Lower leg skin (tissue), 4 donors: ENCODE measurements at regions not wholly inside any gene's neighbourhood (a gene's known extent, or its start where the extent isn't known, plus 50 kb on each side); places are given as distances from the start of the nearest gene placed in this dataset.

ENCODE experiments used
- DNase-seq, 2 donors: peaks; one replicate each; pipeline ENCODE4 v3.0.0-alpha.2; 2019; ENCODE audit warnings: low spot score in 2 of 2
- H3K4me3 ChIP-seq: fragments of 200-600 bp; sonication (generic); 2 replicates; pipeline ENCODE4 v1.5.1; 2017; ENCODE audit warnings: mild to moderate bottlenecking, low read depth; ENCODE audit not compliant: poor library complexity, severe bottlenecking
- POLR2A ChIP-seq, 2 donors: fragments of 450-650 bp; IDR thresholded peaks; one replicate each; pipeline ENCODE4 v1.6.1; 2016 to 2017; ENCODE audit warnings: antibody characterized with exemption in 2 of 2, mild to moderate bottlenecking in 1 of 2, moderate library complexity in 1 of 2
- WGBS, 2 donors: methylation state at CpG; one replicate each; pipeline ENCODE4 v1.1.5; 2018; 5-methylcytosine and 5-hydroxymethylcytosine counted together
- intact Hi-C: fragments of 100-400 bp; cut with DNase I; formaldehyde crosslinking; loops from one replicate; pipeline ENCODE4 v1.15.0; 2023; ENCODE audit warnings: low total_unique reads
- TF ChIP-seq, protein P1 (sequence below), 3 donors: fragments of 450-650 bp; IDR thresholded peaks; one replicate each; pipeline ENCODE4 v1.5.1; 2016; ENCODE audit warnings: antibody characterized with exemption in 3 of 3, mild to moderate bottlenecking in 3 of 3, moderate library complexity in 2 of 3

DNA sequence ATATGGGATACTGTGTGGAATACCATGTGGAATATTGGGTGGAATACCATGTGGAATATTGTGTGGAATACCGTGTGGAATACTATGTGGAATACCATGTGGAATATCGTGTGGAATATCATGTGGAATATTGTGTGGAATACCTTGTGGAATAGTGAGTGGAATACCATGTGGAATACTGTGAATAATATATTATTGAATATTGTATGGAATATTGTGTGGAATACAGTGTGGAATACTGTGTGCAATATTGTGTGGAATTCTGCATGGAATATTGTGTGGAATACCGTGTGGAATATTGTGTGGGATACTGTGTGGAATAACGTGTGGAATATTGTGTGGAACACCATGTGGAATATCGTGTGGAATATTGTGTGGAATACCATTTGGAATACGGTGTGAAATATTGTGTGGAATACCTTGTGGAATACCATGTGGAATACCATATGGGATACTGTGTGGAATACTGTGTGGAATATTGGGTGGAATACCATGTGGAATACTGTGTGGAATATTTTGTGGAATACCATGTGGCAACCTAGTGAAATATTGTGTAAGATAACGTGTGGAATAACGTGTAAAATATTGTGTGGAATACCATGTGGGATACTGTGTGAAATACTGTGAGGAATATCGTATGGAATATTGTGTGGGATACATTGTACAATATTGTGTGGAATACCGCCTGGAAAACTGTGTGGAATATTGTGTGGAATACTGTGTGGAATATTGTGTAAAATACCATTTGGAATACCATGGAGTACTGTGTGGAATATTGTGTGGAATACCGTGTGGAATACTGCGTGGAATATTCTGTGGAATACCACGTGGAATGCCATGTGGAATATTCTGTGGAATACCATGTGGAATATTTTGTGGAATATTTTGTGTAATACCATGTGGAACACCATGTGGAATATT is 133.9 kb upstream of the CHST15 start:
- H3K4me3 ChIP-seq = no peak overlapping the region
- WGBS, 2 donors = 75 to 79% methylated on average over 13 of the region's 13 CpGs
- no peak for DNase-seq
- intact Hi-C loops = no loop called here
- TF ChIP-seq, protein P1, sequence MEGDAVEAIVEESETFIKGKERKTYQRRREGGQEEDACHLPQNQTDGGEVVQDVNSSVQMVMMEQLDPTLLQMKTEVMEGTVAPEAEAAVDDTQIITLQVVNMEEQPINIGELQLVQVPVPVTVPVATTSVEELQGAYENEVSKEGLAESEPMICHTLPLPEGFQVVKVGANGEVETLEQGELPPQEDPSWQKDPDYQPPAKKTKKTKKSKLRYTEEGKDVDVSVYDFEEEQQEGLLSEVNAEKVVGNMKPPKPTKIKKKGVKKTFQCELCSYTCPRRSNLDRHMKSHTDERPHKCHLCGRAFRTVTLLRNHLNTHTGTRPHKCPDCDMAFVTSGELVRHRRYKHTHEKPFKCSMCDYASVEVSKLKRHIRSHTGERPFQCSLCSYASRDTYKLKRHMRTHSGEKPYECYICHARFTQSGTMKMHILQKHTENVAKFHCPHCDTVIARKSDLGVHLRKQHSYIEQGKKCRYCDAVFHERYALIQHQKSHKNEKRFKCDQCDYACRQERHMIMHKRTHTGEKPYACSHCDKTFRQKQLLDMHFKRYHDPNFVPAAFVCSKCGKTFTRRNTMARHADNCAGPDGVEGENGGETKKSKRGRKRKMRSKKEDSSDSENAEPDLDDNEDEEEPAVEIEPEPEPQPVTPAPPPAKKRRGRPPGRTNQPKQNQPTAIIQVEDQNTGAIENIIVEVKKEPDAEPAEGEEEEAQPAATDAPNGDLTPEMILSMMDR (IDR thresholded peaks at IDR 0.05) = no peak
- TF ChIP-seq POLR2A (IDR thresholded peaks at IDR 0.05) = no peak

DNA sequence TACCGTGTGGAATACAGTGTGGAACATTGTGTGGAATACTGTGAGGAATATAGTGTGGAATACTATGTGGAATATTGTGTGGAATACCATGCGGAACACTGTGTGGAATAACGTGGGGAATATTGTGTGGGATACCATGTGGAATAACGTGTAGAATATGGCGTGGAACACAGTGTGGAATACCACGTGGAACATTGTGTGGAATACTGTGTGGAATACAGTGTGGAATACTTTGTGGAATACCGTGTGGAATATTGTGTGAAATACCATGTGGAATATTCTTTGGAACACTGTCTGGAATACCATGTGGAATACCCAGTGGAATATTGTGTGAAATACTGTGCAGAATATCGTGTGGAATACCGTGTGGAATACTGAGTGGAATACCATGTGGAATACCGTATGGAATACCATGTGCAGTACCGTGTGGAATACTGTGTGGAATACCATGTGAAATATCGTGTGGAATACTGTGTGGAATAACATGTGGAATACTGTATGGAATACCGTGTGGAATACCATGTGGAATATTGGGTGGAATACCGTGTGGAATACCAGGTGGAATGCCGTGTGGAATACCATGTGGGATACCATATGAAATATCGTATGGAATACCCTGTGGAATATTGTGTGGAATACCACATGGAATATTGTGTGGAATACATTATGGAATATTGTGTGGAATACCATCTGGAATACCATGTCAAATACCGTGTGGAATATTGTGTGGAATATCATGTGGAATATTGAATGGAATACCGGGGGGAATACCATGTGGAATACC is 133.1 kb upstream of the CHST15 start:
- no peak overlapping the region for H3K4me3 ChIP-seq
- no peak for DNase-seq
- TF ChIP-seq, protein P1 (IDR thresholded peaks at IDR 0.05) = no peak
- no peak for TF ChIP-seq POLR2A (IDR thresholded peaks at IDR 0.05)
- intact Hi-C loops = no loop called here
- WGBS, 2 donors = 90 to 92% methylated on average over 18 of the region's 18 CpGs

DNA sequence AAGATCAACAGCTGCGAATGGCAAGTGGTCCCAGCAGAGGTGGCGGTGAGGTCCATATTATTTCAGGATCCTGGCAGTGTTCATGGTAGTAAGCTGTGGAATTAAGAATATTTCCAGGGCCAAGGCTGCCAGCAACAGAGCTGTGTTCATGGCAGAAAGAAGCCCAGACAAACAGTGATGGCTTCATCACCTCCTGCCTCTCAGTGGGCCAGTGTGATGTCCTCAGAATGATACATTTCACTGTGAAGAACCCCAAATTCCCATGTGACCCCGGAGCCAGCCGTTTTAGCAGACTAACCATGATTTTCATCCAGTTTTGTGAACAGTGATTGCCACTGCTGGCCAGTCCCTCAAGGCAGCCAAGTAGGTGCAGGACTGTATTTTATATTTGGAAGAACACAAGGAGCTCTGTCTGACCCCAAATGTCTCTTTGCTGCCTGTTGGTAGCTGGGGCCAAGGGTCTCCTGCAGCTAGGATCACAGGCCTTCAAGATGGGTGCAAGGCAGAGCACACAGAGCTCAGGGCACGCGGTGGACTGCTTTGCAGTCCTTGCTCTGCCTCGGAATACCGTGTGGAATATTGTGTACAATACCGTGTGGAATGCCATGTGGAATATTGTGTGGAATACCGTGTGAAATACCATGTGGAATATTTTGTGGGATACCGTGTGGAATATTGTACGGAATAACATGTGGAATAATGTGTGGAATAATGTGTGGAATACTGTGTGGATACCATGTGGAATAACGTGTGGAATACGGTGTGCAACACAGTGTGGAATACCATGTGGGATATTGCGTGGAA is 132.3 kb upstream of the CHST15 start:
- no peak for DNase-seq
- TF ChIP-seq POLR2A (IDR thresholded peaks at IDR 0.05) = no peak
- TF ChIP-seq, protein P1 (IDR thresholded peaks at IDR 0.05) = no peak
- 95 to 97% methylated on average over 15 of the region's 15 CpGs for WGBS, 2 donors
- intact Hi-C loops = no loop called here
- H3K4me3 ChIP-seq = no peak overlapping the region

DNA sequence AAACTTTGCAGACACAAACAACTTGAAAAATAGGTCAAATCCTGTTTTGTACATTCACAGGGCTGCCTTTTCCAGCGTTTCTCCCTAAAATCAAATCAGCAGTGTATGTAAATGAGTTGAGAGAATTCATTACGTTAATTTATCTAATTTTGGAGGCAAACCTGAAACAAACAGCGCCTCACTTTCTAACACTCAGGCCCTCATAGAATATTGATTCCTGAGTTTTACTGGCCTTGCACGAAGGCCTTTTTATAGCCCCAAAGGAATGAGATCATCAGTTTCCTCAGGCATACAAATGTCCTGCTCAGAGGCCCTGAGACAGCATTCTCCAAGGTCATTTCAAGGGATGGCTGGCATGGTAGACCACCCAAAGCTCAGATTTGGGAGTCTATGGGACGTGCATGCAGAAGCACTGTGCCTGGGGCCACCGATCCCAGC is 131.7 kb upstream of the CHST15 start:
- intact Hi-C loops = no loop called here
- TF ChIP-seq, protein P1 (IDR thresholded peaks at IDR 0.05) = no peak
- no peak for TF ChIP-seq POLR2A (IDR thresholded peaks at IDR 0.05)
- DNase-seq = no peak

GRCh38 chr10:124224331-124225028 is 131.1 kb upstream of the CHST15 start:
- peak in 1 of 2 donors; percentile 74 for DNase-seq

More for the DNA sequence above, 131.7 kb upstream of the CHST15 start:
- WGBS, 2 donors = 71 to 77% methylated on average over 6 of the region's 6 CpGs
- no peak overlapping the region for H3K4me3 ChIP-seq

More at GRCh38 chr10:124224331-124225028, 131.1 kb upstream of the CHST15 start:
- 76 to 79% methylated on average over 18 of the region's 18 CpGs for WGBS, 2 donors
- TF ChIP-seq, protein P1 (IDR thresholded peaks at IDR 0.05) = no peak
- TF ChIP-seq POLR2A (IDR thresholded peaks at IDR 0.05) = no peak
- no peak overlapping the region for H3K4me3 ChIP-seq
- intact Hi-C loops = no loop called here
